Keratinocyte (primary cell): ENCODE measurements at regions not wholly inside any gene's neighbourhood (a gene's known extent, or its start where the extent isn't known, plus 50 kb on each side); places are given as distances from the start of the nearest gene placed in this dataset.

ENCODE experiments used
- EZH2 ChIP-seq: IDR thresholded peaks from one replicate; pipeline ENCODE4 v1.6.1; 2012; ENCODE audit warnings: inconsistent platforms, mild to moderate bottlenecking, low read length, moderate library complexity
- TF ChIP-seq, protein P1 (sequence below), 3 experiments: IDR thresholded peaks in 1 of 3; conservative IDR thresholded peaks in 1 of 3; optimal IDR thresholded peaks in 1 of 3; 2 replicates in 2 of 3; 3 replicates in 1 of 3; pipeline versions ENCODE3 to v1.5.1; 2011; ENCODE audit warnings: low read length in 3 of 3, mild to moderate bottlenecking in 3 of 3, moderate library complexity in 2 of 3, control low read depth in 1 of 3, inconsistent platforms in 1 of 3; ENCODE audit not compliant: insufficient read depth in 2 of 3; ENCODE audit errors: extremely low read depth in 1 of 3

DNA sequence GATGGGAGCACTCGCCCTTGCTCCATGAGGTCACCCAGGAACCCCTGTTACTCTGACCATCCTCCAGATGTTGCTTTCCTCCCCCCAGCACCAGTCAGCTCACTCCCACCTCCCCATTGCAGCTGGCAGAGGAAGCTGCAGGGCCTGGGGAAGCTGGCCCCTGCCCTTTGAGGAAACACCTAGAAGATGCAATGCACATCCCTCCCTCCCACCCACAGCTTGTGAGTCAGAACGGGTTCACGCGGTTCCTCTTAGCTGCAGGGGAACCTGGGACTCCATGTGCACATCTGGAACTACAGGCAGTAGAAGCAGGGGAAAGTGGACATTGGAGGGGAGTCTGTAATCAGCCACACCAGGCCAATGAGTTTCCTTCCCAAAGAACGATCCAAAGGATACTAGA, 96.9 kb downstream of the KATNIP start:
- TF ChIP-seq, protein P1, sequence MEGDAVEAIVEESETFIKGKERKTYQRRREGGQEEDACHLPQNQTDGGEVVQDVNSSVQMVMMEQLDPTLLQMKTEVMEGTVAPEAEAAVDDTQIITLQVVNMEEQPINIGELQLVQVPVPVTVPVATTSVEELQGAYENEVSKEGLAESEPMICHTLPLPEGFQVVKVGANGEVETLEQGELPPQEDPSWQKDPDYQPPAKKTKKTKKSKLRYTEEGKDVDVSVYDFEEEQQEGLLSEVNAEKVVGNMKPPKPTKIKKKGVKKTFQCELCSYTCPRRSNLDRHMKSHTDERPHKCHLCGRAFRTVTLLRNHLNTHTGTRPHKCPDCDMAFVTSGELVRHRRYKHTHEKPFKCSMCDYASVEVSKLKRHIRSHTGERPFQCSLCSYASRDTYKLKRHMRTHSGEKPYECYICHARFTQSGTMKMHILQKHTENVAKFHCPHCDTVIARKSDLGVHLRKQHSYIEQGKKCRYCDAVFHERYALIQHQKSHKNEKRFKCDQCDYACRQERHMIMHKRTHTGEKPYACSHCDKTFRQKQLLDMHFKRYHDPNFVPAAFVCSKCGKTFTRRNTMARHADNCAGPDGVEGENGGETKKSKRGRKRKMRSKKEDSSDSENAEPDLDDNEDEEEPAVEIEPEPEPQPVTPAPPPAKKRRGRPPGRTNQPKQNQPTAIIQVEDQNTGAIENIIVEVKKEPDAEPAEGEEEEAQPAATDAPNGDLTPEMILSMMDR (optimal IDR thresholded peaks at IDR 0.05 in 1 of 3, IDR thresholded peaks at IDR 0.05 in 1 of 3, conservative IDR thresholded peaks at IDR 0.05 in 1 of 3; ENCODE audit: extremely low read depth in 1 of 3, insufficient read depth in 2 of 3, low read length in 3 of 3) = no peak
- no peak for TF ChIP-seq EZH2
